ENCODE measurements at regions not wholly inside any gene's neighbourhood (a gene's known extent, or its start where the extent isn't known, plus 50 kb on each side); places are given as distances from the start of the nearest gene placed in this dataset.

- TF ChIP-seq POLR2A (IDR thresholded peaks at IDR 0.05; ENCODE audit: low read length) (no peak), GATA1 (IDR thresholded peaks at IDR 0.05; ENCODE audit: low read depth, low read length) (no peak)
Observed at GRCh38 chr1:4052657-4053056, 152.6 kb upstream of the C1orf174 start.

All from erythroblast (primary cell).